ENCODE measurements at regions not wholly inside any gene's neighbourhood (a gene's known extent, or its start where the extent isn't known, plus 50 kb on each side); places are given as distances from the start of the nearest gene placed in this dataset.
A peak's percentile ranks its signal among the peaks of the same experiment; 100 is the strongest.

GRCh38 chr2:4340536-4340935 is 637.2 kb downstream of the DCDC2C start:
- peaks cover 5 to 13% of the 10 kb centered on the region in 2 donors for H3K9me3 Mint-ChIP-seq
- no peaks in the 10 kb centered on the region for H3K36me3 Mint-ChIP-seq
- no peak overlapping the region for H3K27ac Mint-ChIP-seq
- ATAC-seq: no peak
- no peak for DNase-seq (ENCODE audit: low spot score in 2 of 2)

- H3K36me3 Mint-ChIP-seq: peaks cover 0 to 5% of the 10 kb centered on the region in 2 donors
- ATAC-seq (no peak), DNase-seq (ENCODE audit: low spot score in 2 of 2) (no peak)
- no peak overlapping the region for H3K27ac Mint-ChIP-seq
- peaks cover 17 to 18% of the 10 kb centered on the region in 2 donors for H3K9me3 Mint-ChIP-seq
Observed at GRCh38 chr2:4346628-4347027, 643.3 kb downstream of the DCDC2C start.

GRCh38 chr2:4353668-4354067 is 650.3 kb downstream of the DCDC2C start:
- Mint-ChIP-seq H3K36me3 (peaks cover 0 to 5% of the 10 kb centered on the region in 2 donors), H3K9me3 (peaks cover 9 to 12% of the 10 kb centered on the region in 2 donors), H3K27ac (no peak overlapping the region)
- no peak for ATAC-seq
- DNase-seq (ENCODE audit: low spot score in 2 of 2): no peak

- DNase-seq (ENCODE audit: low spot score in 2 of 2) (no peak), ATAC-seq (no peak)
- no peak overlapping the region for H3K27ac Mint-ChIP-seq
- peaks cover 9 to 12% of the 10 kb centered on the region in 2 donors for H3K9me3 Mint-ChIP-seq
- H3K36me3 Mint-ChIP-seq: peaks cover 0 to 5% of the 10 kb centered on the region in 2 donors
Observed at GRCh38 chr2:4354164-4354563, 650.8 kb downstream of the DCDC2C start.

- DNase-seq (ENCODE audit: low spot score in 2 of 2) (peak in 1 of 2 donors; percentile 3), ATAC-seq (no peak)
- H3K27ac Mint-ChIP-seq: no peak overlapping the region
- peaks cover 9 to 12% of the 10 kb centered on the region in 2 donors for H3K9me3 Mint-ChIP-seq
- H3K36me3 Mint-ChIP-seq: peaks cover 0 to 5% of the 10 kb centered on the region in 2 donors
Observed at GRCh38 chr2:4354678-4355077, 651.3 kb downstream of the DCDC2C start.

- no peak for DNase-seq (ENCODE audit: low spot score in 2 of 2)
- no peak overlapping the region for H3K27ac Mint-ChIP-seq
- no peak for ATAC-seq
- no peaks in the 10 kb centered on the region for H3K36me3 Mint-ChIP-seq
- peaks cover 3 to 7% of the 10 kb centered on the region in 2 donors for H3K9me3 Mint-ChIP-seq
Observed at GRCh38 chr2:4356109-4356508, 652.7 kb downstream of the DCDC2C start.

GRCh38 chr2:4356541-4356940 is 653.2 kb downstream of the DCDC2C start:
- no peak for ATAC-seq
- no peak for DNase-seq (ENCODE audit: low spot score in 2 of 2)
- no peaks in the 10 kb centered on the region for H3K36me3 Mint-ChIP-seq
- no peak overlapping the region for H3K27ac Mint-ChIP-seq
- peaks cover 3 to 6% of the 10 kb centered on the region in 2 donors for H3K9me3 Mint-ChIP-seq

GRCh38 chr2:4357121-4357520 is 653.7 kb downstream of the DCDC2C start:
- Mint-ChIP-seq H3K27ac (no peak overlapping the region), H3K36me3 (no peaks in the 10 kb centered on the region)
- ATAC-seq: no peak

GRCh38 chr2:4358837-4359236 is 655.5 kb downstream of the DCDC2C start:
- peaks cover under 1 to 15% of the 10 kb centered on the region in 2 donors for H3K9me3 Mint-ChIP-seq
- DNase-seq (ENCODE audit: low spot score in 2 of 2) (no peak), ATAC-seq (no peak)
- H3K27ac Mint-ChIP-seq: no peak overlapping the region
- H3K36me3 Mint-ChIP-seq: no peaks in the 10 kb centered on the region

More at GRCh38 chr2:4357121-4357520, 653.7 kb downstream of the DCDC2C start:
- DNase-seq (ENCODE audit: low spot score in 2 of 2): no peak
- peaks cover under 1 to 6% of the 10 kb centered on the region in 2 donors for H3K9me3 Mint-ChIP-seq

- Mint-ChIP-seq H3K36me3 (no peaks in the 10 kb centered on the region), H3K9me3 (peaks cover 21 to 28% of the 10 kb centered on the region in 2 donors), H3K27ac (no peak overlapping the region)
- DNase-seq (ENCODE audit: low spot score in 2 of 2): no peak
- ATAC-seq: no peak
Observed at GRCh38 chr2:4368907-4369306, 665.5 kb downstream of the DCDC2C start.

GRCh38 chr2:4369826-4370419 is 666.5 kb downstream of the DCDC2C start:
- Mint-ChIP-seq H3K9me3 (peaks cover 21 to 35% of the 10 kb centered on the region in 2 donors), H3K27ac (no peak overlapping the region), H3K36me3 (no peaks in the 10 kb centered on the region)
- no peak for ATAC-seq
- DNase-seq (ENCODE audit: low spot score in 2 of 2): no peak

GRCh38 chr2:4370422-4371090 is 667.2 kb downstream of the DCDC2C start:
- Mint-ChIP-seq H3K36me3 (no peaks in the 10 kb centered on the region), H3K27ac (no peak overlapping the region), H3K9me3 (peaks cover 21 to 35% of the 10 kb centered on the region in 2 donors)
- no peak for DNase-seq (ENCODE audit: low spot score in 2 of 2)
- no peak for ATAC-seq

GRCh38 chr2:4381049-4381448 is 677.7 kb downstream of the DCDC2C start:
- Mint-ChIP-seq H3K36me3 (no peaks in the 10 kb centered on the region), H3K27ac (no peak overlapping the region), H3K9me3 (peaks cover 15 to 27% of the 10 kb centered on the region in 2 donors)
- no peak for ATAC-seq
- DNase-seq (ENCODE audit: low spot score in 2 of 2): no peak

GRCh38 chr2:4381773-4382172 is 678.4 kb downstream of the DCDC2C start:
- Mint-ChIP-seq H3K27ac (no peak overlapping the region), H3K9me3 (peaks cover 12 to 19% of the 10 kb centered on the region in 2 donors), H3K36me3 (no peaks in the 10 kb centered on the region)
- DNase-seq (ENCODE audit: low spot score in 2 of 2) (no peak), ATAC-seq (no peak)

- Mint-ChIP-seq H3K9me3 (peaks cover 24 to 30% of the 10 kb centered on the region in 2 donors), H3K27ac (no peak overlapping the region), H3K36me3 (peaks cover 0 to 6% of the 10 kb centered on the region in 2 donors)
- DNase-seq (ENCODE audit: low spot score in 2 of 2) (no peak), ATAC-seq (no peak)
Observed at GRCh38 chr2:4391013-4391412, 687.6 kb downstream of the DCDC2C start.

- Mint-ChIP-seq H3K27ac (no peak overlapping the region), H3K36me3 (peaks cover 0 to 6% of the 10 kb centered on the region in 2 donors), H3K9me3 (peaks cover 8 to 9% of the 10 kb centered on the region in 2 donors)
- no peak for DNase-seq (ENCODE audit: low spot score in 2 of 2)
- ATAC-seq: no peak
Observed at GRCh38 chr2:4404363-4404762, 701.0 kb downstream of the DCDC2C start.

GRCh38 chr2:4408321-4408720 is 704.9 kb downstream of the DCDC2C start:
- ATAC-seq (no peak), DNase-seq (ENCODE audit: low spot score in 2 of 2) (no peak)
- peaks cover 19 to 27% of the 10 kb centered on the region in 2 donors for H3K9me3 Mint-ChIP-seq
- H3K36me3 Mint-ChIP-seq: peaks cover 0 to 5% of the 10 kb centered on the region in 2 donors
- H3K27ac Mint-ChIP-seq: no peak overlapping the region
